ACHN (cell line): ENCODE measurements at regions not wholly inside any gene's neighbourhood (a gene's known extent, or its start where the extent isn't known, plus 50 kb on each side); places are given as distances from the start of the nearest gene placed in this dataset.
"Not testable (repeated sequence)": the region's sequence is repeated elsewhere in the genome, so short reads cannot be mapped to it uniquely, and the experiment has no call there.

Experiments
- DNase-seq: peaks from one replicate; pipeline ENCODE4 v3.0.0-alpha.2; 2015
- in situ Hi-C: cut with HindIII; loops from 2 replicates; pipeline ENCODE4 v1.10.0; 2017; ENCODE audit warnings: low sequenced_read_pairs, low pct_ligation_motif_present, low pct_unique_long_range_greater_than_20kb

- no peak for DNase-seq
- in situ Hi-C loops, result no loop called here
Observed at GRCh38 chr5:13382232-13382631, 562.3 kb downstream of the DNAH5 start.

DNA sequence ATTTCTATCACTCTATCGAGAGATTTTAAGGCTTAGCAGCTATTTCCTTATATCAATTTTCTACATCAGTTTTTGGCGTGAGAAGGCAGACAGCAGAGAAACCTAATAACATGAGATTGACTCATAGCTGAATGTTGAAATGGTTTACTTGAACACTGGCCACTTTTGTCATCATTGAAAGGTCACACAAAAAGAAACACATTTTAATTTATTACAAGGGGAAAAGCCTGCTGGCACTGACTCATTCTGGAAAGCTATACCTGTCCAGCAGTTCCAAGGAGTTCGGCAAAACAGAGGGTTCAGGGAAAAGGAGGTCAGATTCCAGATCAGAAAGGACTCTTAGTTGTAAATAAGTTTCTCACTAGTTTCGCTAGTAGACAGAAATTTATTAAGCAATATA is 566.4 kb downstream of the DNAH5 start:
- in situ Hi-C loops, result no loop called here
- no peak for DNase-seq

GRCh38 chr5:13359344-13359743 is 585.1 kb downstream of the DNAH5 start:
- in situ Hi-C loops, result no loop called here

GRCh38 chr5:13358342-13358741 is 586.1 kb downstream of the DNAH5 start:
- in situ Hi-C loops, result no loop called here
- no peak for DNase-seq

More at GRCh38 chr5:13359344-13359743, 585.1 kb downstream of the DNAH5 start:
- DNase-seq, result no peak

DNA sequence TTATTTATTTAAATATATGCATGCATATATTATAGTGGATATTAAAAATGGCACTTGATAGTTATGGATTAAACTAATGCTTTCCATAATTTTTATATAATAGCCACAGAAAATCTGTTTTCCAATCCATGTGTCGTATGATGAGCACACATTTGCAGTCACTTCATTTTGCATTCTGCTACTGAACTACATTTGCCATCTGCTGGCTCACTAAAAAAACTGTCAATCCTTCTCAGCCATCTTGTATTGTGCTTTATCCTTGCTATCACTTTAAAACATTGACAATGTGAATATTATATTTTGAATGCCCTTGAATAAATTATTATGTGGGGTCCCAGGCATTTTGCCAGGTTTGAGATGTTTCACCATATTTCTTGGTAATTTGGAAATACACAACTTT is 586.6 kb downstream of the DNAH5 start:
- no peak for DNase-seq

GRCh38 chr5:13356226-13356625 is 588.3 kb downstream of the DNAH5 start:
- DNase-seq, result no peak
- in situ Hi-C loops, result no loop called here

More for the DNA sequence above, 586.6 kb downstream of the DNAH5 start:
- in situ Hi-C loops, result no loop called here

DNA sequence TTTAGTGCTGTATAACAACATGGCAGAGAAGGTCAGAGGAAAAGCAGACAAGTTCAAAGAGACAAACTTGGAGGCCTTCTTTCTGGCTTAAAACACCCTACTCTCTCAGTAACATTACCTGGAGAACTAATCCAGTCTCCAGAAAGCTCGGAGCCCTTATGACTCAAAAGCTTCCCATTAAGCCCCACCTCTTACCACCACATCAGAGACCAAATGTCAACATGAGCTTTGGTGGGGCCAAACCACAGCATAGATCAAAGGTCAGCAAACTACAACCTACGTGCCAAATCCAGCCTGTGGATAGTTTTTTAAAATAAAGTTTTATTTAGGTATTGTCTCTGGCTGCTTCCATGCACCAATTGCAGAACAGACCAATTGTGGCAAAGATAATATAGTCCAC is 589.9 kb downstream of the DNAH5 start:
- DNase-seq, result no peak
- in situ Hi-C loops, result no loop called here

DNA sequence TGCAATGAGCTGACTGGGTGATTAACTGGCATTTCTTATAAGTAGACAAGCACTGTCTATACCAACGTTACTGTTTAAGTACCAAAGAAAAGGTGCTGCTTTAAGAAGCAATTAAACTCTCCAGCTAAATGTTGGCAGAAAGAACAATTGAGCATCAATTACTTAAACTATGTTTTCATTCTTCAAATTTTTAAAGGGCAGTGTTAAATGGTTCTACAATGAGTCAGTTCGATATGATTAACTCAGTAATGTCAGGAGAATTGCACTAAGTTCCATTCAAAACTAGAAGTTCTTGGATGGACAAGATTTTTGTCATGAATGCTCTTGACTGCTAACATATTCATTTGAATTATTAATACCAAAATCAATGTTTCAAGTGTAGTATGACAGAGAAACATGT is 593.7 kb downstream of the DNAH5 start:
- DNase-seq, result no peak
- in situ Hi-C loops, result no loop called here

GRCh38 chr5:13348568-13348967 is 595.9 kb downstream of the DNAH5 start:
- no peak for DNase-seq
- in situ Hi-C loops, result no loop called here

DNA sequence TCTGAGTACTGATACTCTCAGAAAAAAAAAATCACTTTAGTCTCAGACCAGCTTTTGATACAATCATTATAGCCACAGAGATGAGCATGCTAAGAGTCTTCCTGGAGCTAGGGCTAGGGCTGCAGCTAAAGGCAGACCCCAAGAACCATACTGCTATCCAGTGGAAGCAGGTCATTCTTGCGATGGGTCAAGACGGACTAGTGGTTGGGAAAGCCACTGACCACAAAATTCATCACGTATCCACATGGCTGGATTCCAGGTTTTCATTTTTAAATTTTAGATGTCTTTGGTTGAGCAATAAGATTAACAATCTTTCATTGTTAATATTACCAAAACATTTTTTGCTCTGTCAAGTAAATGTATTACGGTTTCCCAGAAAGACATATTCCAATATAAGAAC is 598.1 kb downstream of the DNAH5 start:
- DNase-seq, result no peak
- in situ Hi-C loops, result no loop called here

GRCh38 chr5:13339093-13339492 is 605.4 kb downstream of the DNAH5 start:
- DNase-seq, result no peak
- in situ Hi-C loops, result no loop called here

DNA sequence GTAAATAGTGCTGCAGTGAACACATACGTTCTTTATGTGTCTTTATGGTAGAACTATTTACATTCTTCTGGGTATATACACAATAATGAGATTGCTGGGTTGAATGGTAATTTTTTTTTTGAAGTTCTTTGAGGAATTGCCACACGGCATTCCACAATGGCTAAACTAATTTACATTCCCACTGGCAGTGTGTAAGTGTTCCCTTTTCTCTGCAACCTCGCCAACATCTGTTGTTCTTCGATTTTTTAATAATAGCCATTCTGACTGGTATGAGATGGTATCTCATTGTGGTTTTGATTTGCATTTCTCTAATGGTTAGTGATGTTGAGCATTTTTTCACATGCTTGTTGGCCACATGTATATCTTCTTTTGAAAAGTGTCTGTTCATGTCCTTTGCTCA is 609.5 kb downstream of the DNAH5 start:
- in situ Hi-C loops, DNase-seq: not testable (repeated sequence)

DNA sequence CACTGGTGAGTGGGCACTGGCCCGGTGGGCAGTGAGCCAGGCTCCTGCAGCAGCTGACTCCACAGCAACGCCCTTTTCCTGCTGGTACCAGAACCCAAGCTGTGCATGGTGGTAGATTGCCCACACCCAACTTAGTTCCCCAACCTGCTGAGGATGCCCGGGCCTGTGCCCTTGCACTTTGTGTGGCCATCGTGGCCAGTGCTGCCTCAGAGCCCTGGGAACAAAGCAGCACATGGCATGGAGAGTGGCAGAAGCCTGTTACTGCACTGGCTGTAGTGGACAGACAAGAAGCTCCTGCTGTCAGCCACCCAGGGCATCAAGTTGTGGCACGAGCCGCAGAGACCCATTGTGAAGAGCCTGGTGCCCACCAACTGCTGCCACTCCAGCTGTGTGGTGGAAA is 612.9 kb downstream of the DNAH5 start:
- DNase-seq, result no peak
- in situ Hi-C loops, result no loop called here

DNA sequence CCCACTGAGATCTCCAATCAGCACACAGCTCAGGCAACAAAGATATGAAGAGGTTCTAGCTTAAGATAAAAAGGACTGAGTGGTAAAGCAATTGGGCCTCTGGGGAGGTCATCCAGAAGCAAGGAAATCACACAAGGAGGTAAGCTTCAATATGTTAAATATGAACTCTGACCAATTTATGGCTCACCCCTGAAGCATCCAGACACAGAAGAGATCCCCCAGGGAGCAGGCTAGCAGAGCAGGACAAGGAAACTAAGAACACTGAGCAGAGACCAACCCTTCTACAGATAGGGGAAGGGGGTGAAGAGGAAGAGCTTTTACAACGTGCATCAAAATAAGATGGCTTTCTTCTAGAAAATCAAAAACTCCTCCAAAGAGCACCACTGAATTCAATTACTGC is 616.2 kb downstream of the DNAH5 start:
- in situ Hi-C loops, result no loop called here
- DNase-seq, result no peak

GRCh38 chr5:13325765-13326164 is 618.7 kb downstream of the DNAH5 start:
- in situ Hi-C loops, result no loop called here
- no peak for DNase-seq

- in situ Hi-C loops, result no loop called here
- DNase-seq, result no peak
Observed at GRCh38 chr5:13322769-13323168, 621.7 kb downstream of the DNAH5 start.

DNA sequence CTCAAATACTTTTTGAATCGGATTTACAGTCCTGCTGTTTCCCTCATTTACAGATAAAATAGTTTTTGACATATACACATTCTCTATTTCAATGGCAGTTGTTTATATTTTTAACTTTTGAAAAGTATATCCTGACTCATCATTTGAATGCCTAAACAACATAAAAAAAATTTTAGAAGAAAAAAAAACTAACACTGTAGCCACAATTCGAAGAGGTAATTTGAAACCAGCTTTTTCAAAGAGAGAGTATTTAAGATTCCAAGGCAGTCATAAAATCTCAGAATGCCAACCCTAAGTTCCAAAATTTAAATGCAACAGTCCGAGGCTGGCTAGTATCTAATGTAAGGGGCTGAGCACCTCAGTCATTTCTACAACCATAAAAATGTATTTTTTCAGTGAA is 626.8 kb downstream of the DNAH5 start:
- in situ Hi-C loops, result no loop called here
- DNase-seq, result no peak

GRCh38 chr5:13316176-13316575 is 628.3 kb downstream of the DNAH5 start:
- in situ Hi-C loops, result no loop called here
- no peak for DNase-seq

- in situ Hi-C loops, result no loop called here
- no peak for DNase-seq
Observed at GRCh38 chr5:13307480-13307879, 637.0 kb downstream of the DNAH5 start.

DNA sequence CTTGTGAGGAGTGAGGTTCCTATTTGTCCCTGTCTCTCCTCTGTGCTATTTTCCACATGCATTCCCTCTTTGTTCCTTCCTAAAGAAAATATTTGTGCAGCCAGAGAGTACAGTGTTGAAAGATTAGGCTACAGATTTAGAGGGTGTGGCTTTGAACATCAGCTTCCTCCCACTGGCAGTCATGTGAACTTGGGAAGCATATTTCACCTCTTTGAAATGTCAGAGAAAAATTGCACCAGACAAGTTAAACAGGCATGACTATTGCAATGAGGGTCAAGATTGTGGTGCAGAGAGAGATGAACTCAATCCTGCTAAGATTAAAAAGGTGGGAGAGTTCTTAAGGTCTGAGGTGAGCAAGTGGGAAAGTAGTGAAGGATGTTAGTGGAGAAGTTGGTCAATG is 641.0 kb downstream of the DNAH5 start:
- in situ Hi-C loops, result no loop called here
- no peak for DNase-seq

- no peak for DNase-seq
- in situ Hi-C loops, result no loop called here
Observed at GRCh38 chr5:13278811-13279210, 665.7 kb downstream of the DNAH5 start.
